Stimulated activated CD8-positive, alpha-beta memory T cell treated with anti-CD3 and anti-CD28 coated beads, Interleukin-12 subunit alpha, Interleukin-12 subunit beta, amount 100 ng/mL, for 1 hour (primary cell): ENCODE measurements at regions not wholly inside any gene's neighbourhood (a gene's known extent, or its start where the extent isn't known, plus 50 kb on each side); places are given as distances from the start of the nearest gene placed in this dataset.
"Not testable (repeated sequence)": the region's sequence is repeated elsewhere in the genome, so short reads cannot be mapped to it uniquely, and the experiment has no call there.

ENCODE experiments used
- DNase-seq: peaks from one replicate; pipeline ENCODE4 v3.0.0-alpha.2; 2020; ENCODE audit warnings: low read depth

DNA sequence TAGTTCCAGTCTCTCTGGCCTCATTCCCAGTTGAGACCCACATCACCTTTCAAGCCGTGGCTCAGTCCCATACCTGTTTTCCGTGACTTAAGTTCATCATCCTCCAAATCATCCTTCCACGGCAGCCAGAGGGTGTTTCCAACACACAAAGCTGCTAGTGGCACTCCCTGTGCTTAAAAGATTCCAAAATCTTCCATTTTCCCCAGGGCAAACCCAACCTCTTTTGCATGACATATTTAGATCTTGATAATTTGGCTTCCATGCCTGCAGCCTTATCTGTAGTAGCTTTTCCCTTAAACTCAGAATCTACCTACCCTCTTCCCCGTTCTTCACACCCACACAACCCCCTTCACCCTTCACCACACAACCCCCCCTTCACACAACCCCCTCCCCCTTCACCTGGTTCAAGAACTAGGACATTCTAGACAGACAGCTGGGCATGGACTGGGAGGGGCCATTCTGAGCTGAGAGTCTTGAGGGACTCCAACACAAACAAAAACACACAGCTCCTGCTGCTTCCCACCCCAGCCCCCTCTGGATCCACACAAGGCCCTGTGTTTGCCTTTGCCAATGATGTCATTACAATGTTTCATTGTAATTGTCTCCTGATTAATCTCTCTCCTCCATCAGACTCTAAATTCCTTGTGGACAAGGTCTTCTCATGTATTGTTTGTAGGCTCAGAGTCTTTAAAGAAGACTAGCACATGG is 268.2 kb downstream of the SH3GL2 start:
- DNase-seq = no peak

DNA sequence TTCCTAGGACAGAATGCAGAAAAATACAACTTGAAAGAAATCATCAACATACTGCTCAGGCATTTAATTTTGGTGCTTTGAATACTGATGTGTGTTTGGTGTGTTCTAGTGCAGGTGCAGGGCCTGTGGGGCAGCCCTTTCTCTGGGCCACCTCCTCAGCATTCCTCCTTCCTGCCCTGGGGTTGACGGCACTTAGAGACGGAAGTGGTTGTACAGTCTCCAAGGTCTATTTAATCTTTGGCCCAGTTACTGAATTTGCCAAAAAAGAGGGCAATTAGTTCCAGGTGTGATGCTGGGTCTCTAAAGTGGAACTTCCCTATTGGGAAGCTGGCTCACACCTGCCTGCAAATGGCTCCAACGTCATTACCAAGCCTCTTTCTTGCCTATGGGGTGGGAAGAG is 269.0 kb downstream of the SH3GL2 start:
- no peak for DNase-seq

DNA sequence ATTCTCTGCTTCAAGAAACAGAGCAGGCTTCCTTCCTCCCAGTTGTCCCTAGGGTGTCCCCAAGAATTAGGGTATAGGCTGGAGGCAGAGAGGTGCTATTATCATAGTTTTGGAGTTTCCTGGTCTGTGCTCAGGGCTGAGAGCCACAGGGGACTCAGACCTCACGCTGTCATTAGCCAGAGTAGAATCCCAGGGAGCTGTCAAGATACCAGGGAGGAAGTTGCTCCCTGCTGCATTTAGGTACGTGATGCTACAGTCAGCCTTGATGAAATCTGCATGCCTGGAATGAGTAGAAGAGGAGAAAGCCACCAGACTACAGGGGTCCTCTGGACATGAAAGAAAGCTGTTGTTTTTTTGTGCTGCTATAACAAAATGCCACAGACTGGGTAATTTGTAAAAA is 273.2 kb downstream of the SH3GL2 start:
- DNase-seq = no peak

DNA sequence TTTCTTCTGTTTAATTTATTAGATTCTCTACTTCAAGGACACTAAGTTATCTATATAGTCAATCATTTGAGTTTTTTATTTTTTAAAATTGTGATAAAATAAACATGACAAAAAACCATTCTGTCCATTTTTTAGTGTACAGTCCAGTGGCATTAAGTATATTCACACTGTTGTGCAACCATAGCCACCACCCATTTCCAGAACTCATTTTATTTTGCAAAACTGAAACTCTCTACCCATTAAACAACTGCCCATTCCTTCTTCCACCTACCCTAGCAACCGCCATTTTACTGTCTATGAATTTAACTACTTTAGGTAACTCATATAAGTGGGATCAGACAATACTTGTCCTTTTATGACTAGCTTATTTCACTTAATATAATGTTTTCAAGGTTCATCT is 275.6 kb downstream of the SH3GL2 start:
- no peak for DNase-seq

DNA sequence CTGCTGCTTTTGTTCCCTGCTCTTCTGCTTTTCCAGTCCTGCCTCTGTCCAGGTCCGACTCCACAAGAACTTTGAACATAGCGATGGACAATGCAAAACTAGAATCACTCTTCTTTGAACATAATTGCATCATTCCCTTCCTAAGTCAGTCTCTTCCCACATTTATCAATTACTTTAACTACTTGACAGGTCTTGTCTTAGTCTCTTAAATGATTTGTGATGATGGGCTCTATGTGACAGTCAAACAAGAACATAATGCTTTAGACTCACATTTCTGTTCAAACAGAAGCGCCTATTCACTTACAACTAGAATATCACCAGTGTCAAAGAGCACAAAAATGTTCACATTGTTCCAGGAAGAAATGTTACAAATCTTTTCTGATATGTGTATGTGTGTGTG is 278.1 kb downstream of the SH3GL2 start:
- DNase-seq = no peak

DNA sequence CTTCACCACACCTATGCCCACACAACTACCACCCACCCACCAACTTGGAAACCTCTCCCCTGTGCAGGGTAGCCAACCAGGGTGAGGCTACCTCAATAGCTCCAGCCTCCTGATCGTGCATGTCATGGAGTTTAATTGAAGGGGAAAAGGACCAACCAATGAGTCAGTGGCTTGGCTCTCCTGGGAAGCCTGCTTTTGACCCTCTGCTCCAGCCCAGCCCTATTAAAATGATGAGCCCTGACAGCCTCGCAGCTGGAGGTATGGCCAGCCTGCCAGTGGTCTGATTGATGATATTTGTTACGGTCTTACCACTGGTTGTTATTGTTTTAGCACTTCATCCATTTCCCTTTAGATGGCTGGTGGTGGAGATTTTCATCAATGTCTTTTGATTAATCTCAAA is 280.4 kb downstream of the SH3GL2 start:
- no peak for DNase-seq

DNA sequence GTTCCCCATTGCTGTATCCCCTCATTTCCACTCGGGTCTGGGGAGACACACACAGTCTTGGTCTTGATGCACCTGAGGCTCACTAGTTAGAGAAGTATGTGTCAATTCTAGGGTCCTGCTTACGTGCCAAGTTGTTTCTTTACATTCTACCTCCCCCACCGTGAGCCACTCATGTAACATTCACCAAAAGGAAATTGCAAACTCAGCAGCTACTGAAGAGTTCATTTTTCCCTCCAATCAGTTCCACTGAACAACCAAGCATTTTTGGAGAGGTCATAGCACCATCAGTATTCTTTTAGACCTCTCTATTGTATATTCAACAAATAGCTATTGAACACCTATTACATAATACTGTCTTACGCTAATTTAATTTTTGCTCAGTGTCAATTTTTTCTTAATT is 281.1 kb downstream of the SH3GL2 start:
- no peak for DNase-seq

DNA sequence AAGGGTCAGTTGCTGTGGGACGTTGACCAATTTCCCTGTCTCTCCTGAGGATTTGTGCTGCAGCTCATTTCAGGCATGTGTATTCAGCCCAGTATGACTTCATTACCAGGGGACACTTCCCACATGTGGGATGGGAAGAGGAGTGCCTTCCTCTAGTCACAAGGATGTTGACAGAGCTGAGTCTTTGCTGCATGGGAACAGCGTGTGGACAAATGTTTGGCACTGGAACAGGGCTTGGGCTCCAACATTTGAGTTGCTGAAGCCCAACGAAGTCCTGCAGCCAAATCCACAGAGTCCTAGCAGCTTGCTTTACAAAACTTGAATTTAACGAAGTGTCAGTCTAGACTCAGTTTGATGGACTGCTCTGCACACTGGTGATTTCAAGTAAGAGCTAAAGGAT is 283.2 kb downstream of the SH3GL2 start:
- no peak for DNase-seq

DNA sequence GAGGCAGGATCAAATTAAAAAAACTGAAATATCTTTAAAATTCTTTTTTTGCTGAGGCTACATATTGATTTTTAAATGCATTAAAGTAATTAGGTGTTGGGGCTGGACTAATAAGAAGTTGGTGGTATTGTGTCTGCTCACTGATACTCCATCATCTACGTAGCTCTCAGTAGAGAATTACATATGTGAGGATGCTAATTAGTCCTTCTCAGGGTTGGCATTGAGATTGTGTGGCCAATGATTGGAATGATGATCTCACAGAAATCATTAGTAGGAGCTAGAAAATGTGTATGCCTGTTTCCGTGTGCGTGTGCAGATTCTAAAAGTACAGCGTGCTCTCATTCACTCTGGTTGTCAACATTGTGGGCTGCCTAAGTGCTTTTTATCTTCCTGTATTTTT is 283.8 kb downstream of the SH3GL2 start:
- no peak for DNase-seq

DNA sequence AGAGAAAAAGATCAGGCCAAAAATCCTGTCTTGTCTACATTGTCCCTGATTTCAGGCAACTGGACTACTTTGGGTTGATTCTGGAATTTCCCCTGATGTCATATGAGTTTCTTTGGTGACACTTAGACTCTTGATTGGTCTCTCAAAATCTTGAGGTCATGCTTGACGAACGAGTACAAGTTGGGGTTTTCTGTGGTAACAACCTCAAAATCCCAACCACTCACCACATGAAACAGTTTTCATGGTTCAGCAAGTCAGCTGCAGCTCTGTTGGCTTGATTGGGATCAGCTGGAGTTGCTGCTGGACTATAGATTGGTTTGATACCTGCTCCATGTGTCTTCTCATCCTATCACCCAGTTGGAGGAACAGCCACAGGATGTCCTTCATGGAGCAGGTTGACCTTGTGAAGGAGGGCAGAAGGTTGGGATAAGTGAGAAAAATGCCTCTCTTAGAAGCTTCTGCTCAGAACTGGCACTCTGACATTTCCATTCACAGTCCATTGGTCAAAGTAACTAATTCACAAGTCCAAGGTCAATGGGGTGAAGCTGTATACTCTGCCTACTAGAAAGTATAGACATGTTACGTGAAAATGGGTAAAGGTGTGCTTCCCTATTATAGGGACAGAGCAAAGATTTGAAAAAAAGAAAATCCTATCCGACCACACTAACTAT is 284.5 kb downstream of the SH3GL2 start:
- DNase-seq = no peak

DNA sequence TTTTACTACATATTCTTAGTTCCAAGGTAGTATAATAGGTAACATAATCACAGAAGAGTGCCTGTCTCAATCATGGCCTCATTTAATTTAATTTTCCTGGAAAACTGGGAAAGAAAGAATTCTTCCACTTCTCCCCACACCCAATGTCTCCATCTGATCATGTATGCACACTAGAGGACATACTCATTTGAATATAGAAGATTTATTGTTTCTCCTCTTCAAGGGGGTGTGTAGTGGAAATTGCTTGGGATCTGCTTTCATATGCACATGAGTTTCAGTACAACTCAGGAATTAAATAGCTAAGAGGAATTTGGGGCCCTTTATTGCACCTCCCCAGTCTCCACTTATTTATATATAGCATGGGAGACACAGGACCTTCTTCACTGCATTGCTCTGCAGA is 285.1 kb downstream of the SH3GL2 start:
- no peak for DNase-seq

DNA sequence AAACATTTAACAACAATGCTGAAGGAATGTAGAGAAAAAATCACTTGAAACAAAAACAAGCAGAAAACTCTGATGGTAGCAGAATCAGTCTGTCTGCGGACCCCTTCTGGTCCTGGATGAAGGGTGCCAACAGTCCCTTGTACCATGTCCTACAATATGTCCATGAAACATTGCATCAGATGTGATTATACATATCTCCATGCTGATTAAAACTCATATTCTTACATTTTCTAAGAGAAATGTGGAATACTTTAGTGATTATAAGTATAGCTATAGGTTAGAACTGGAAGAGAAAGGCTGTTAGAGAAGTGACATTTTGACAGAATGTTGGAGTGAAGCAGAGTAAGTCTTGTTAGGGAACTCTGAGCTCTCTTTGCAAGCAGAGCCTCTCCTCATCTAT is 286.1 kb downstream of the SH3GL2 start:
- DNase-seq = no peak

DNA sequence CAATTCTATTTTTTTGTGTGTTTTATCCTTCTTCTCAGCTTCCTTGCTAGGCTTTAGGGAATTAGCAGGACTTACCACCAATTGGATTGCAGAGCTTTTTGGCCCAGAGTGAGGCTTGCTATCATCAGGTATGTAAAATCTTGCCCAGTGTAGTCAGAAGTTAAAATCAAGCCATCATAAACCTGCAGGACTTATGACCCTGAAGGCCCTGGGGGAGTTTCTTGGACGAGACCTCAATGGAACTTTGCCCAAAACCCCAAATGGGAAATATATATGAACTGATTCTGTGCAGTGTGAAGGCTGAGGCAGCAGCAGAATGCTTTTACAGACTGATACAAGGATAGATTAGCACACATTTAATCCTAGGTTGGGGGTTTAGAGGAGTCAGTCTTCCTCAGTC is 287.0 kb downstream of the SH3GL2 start:
- DNase-seq = no peak

DNA sequence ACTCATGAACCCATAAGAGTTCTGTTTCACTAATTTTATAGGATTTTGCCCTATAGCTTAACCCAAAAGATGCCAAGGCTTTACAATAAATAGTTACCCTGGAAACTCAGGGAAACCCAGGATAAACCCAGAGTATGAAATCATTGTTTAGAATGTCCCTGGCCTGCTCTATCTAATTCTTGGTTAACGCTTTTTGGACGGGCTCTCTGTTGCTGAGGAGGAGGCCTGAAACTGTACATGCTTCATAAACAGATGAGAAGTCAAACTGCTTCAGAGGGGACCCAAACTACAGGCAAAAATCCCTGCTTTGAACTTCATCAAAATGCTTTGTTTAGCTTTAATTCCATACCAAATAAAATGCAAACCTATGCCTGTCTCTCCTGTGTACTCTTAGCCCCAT is 291.9 kb downstream of the SH3GL2 start:
- no peak for DNase-seq

DNA sequence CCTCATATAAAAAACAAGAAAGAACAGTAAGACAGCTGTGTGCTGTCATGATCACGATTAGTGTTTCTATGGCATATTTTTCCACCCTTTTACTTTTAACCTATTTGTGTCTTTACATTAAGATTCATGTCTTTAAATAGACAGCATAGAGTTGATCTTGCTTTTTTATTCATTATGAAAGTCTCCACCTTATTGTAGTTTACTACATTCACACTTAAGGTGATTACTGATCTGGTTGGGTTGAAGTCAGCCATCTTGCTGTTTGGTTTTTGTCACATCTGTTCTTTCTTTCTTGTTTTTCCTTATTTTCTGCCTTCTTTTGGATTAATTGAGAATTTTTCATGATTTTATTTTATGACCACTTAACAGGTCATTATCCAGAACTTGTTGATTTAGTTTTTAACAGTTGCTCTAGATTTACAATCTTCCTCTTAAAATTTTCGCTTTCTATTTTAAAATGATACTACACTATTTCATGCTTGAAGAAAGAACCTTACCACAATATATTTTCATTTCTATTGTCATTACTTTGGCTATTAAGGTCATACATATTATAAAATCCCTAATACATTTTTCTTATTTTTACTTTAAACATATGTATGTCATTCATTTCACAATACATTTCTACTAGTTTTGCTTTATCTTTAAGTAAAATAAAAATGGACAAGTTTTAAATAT is 292.5 kb downstream of the SH3GL2 start:
- DNase-seq = no peak

DNA sequence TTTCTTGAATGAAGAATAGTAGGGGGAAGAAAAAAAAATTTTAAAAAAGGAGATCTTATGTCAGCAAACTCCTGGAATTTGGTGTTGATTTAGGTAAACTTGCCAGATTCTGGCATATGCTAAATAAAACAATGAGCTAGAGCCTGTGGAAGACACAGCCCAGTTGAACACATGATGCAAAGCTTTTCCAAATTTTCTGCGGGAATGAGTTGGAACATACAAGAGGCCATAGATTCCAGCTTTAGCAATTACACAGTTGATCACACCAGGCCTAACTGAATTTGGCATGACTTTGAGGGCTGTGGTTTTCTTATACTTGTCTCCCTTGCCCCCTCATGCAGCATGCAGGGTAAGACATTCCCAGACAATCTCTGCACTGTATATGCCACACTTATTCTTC is 297.0 kb downstream of the SH3GL2 start:
- no peak for DNase-seq

DNA sequence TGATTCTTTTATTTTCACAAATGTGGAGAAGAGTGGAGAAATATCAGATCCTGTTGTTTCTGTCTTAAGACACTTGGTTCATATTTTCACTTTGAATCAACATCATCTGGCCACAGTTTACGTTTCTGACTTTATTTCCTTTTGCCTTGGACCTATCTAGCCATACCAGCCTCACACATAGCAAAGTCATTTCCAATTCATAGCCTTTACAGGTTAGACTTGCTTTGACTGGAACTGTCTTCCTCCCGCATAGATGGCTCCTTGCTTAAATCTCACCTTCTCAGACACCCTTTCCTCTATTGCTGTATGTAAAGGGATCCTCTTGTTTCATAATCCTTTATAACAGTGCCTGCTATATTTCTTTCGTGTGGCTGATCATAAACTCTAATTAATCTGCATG is 297.8 kb downstream of the SH3GL2 start:
- DNase-seq = no peak

DNA sequence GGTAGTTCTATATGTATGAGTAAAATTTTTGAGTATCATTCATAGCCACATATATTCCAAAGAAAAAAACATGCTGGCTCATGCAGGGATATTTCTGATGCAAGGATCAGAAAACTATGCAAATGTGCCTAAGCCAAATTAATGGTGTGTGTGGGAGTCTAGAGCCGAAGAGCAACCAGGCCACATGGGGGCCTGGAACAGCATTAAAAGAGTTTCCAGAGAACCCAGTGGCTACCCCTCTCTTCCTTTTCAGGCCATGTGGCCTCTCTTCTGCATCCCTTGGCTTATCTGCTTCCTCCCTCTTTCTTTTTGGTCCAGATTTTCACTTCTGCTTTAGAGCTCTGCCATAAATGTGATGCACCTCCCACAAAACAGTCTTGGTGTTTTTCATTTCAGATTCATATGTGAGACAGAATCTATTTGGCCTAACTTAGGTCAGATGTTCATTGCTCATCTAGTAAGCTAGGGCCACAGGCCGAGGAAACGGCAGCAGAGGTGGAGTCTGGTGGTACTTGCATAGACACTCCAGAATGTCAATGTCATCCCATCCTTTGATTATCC is 300.0 kb downstream of the SH3GL2 start:
- DNase-seq = no peak

DNA sequence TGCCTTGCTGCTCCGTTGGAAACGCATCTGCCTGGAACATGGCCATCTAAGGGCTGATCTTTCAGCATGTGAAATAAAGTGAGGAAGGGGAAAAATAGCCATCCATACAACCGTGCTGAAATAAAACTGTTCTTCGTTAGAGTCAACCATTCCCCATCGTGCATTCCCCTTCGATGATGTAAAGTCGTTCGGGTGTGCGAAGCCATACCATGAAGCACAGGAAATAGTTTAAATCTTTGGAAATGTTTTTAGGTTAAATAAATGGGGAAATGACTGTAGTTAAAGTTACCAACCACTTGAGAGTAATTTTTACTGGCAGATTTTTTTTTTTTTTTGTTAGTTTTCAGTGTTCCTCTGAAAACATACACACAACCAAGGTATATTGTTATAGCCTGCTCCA is 302.5 kb downstream of the SH3GL2 start:
- no peak for DNase-seq

DNA sequence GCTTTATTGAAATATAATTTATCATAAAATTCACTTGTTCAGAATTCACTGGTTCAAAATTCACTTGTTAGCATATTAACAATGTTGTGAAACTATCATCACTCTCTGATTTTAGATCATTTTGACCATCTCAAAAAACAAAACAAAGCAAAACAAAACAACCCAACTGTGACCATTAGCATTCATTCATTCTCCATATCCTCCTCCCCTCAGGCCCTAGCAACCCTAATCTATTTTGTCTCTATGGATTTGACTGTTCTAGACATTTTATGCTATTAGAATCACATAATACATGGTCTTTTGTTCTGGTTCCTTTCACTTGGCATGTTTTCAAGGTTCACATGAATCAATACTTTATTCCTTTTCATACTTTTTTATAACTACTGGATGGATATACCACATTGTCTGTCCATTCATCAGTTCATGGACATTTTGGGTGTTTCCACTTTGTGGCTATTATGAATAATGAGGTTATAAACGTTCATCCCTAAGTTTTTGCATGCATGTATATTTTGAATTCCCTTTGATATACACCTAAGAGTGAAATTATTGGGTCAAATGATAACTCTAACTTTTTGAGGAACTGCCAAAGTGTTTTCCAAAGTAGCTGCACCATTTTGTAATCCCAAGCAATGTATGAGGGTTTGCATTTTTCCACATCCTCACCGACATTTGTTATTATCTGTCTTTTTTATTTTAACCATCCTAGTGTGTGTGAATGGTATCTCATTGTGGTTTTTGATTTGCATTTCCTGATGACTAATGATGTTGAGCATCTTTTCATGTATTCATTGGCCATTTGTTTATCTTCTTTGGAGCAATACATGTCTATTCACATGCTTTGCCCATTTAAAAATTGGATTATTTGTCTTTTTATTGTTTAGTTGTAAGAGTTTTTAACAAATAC is 304.1 kb downstream of the SH3GL2 start:
- DNase-seq = no peak

DNA sequence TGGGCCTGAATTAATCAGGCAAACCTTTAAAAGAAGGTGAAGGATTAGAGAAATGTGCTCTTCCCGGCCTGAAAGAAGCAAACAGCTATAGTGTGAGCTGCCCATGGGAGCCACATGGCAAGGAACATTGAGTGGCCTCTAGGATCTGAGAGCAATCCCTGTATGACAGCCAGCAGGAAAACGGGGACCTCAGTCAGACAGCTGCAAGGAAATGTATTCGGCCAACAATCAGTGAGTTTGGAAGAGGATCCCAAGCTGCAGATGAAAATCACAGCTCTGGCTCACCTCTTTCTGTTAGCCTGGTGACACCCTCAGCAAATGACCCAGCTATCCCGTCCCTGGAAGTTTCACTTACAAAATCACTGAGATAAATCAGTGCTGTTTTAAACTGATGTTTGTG is 309.2 kb downstream of the SH3GL2 start:
- DNase-seq = no peak

DNA sequence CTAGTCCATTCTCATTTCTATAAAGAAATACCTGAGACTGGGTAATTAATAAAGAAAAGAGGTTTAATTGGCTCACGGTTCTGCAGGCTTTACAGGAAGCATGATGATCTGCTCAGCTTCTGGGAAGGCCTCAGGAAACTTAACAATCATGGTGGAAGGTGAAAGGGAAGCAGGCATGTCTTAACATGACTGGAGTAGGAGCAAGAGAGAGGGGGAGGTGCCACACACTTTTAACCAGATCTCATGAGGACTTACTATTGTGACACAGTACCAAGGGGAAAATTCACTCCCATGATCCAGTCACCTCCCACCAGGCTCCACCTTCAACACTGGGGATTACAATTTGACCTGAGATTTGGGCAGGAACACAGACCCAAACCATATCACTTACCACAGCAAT is 310.1 kb downstream of the SH3GL2 start:
- not testable (repeated sequence) for DNase-seq
